Naive thymus-derived CD4-positive, alpha-beta T cell (primary cell): ENCODE measurements at regions not wholly inside any gene's neighbourhood (a gene's known extent, or its start where the extent isn't known, plus 50 kb on each side); places are given as distances from the start of the nearest gene placed in this dataset.
"Not testable (repeated sequence)": the region's sequence is repeated elsewhere in the genome, so short reads cannot be mapped to it uniquely, and the experiment has no call there.

Experiments used
- ATAC-seq: fragments of 150-1000 bp; cut with Tn5 transposase; 2 replicates; pipeline ENCODE4 v1.10.0; 2021; ENCODE audit warnings: mild to moderate bottlenecking, moderate library complexity
- CTCF ChIA-PET: fragments of 350-600 bp; sonication (Branson Sonifier 250); formaldehyde crosslinking; loops from one replicate; lab custom pipeline; 2021; ENCODE audit warnings: antibody characterized with exemption; lab: Charles Lee
- POLR2A ChIA-PET: fragments of 350-600 bp; sonication (Branson Sonifier 250); formaldehyde crosslinking; loops from one replicate; lab custom pipeline; 2021; ENCODE audit warnings: antibody characterized with exemption, inconsistent platforms; lab: Charles Lee
- DNase-seq, 9 donors: peaks; one replicate each; pipeline versions ENCODE4 v3.0.0 to v3.0.0-alpha.2; 2020 to 2022; ENCODE audit warnings: mixed read lengths in 1 of 9
- H3K27ac ChIP-seq: one replicate; pipeline ENCODE4 v1.7.0; 2013; ENCODE audit warnings: mild to moderate bottlenecking, low read depth, low read length, moderate library complexity
- H3K27me3 ChIP-seq, 2 donors: one replicate each; pipeline ENCODE4 v1.7.0; 2013; ENCODE audit warnings: low read length in 2 of 2, mild to moderate bottlenecking in 2 of 2, moderate library complexity in 2 of 2; ENCODE audit not compliant: control insufficient read depth in 2 of 2, insufficient read depth in 2 of 2
- H3K36me3 ChIP-seq, 3 experiments: 1 replicate in 2 of 3; 2 replicates in 1 of 3; pipeline ENCODE4 v1.7.0; 2013; ENCODE audit warnings: low read length in 3 of 3, mild to moderate bottlenecking in 3 of 3, moderate library complexity in 1 of 3; ENCODE audit not compliant: insufficient read depth in 3 of 3, control insufficient read depth in 2 of 3
- H3K4me1 ChIP-seq, 2 donors: one replicate each; pipeline ENCODE4 v1.7.0; 2013; ENCODE audit warnings: low read length in 2 of 2, mild to moderate bottlenecking in 2 of 2, moderate library complexity in 1 of 2; ENCODE audit not compliant: control insufficient read depth in 2 of 2, insufficient read depth in 2 of 2
- H3K4me3 ChIP-seq: 2 replicates; pipeline ENCODE4 v1.7.0; 2013; ENCODE audit warnings: mild to moderate bottlenecking, low read length
- H3K9me3 ChIP-seq, 3 experiments: 1 replicate in 2 of 3; 2 replicates in 1 of 3; pipeline ENCODE4 v1.7.0; 2013; ENCODE audit warnings: low read length in 3 of 3; ENCODE audit not compliant: control insufficient read depth in 2 of 3
- H3K27ac Mint-ChIP-seq, 9 donors: one replicate each; pipeline ENCODE4 v1.8.0; 2020 to 2022; ENCODE audit warnings: mixed read lengths in 9 of 9, mild to moderate bottlenecking in 8 of 9, moderate library complexity in 5 of 9, inconsistent platforms in 2 of 9
- H3K27me3 Mint-ChIP-seq, 5 donors: one replicate each; pipeline ENCODE4 v1.8.0; 2021 to 2022; ENCODE audit warnings: mixed read lengths in 5 of 5, mild to moderate bottlenecking in 1 of 5
- H3K36me3 Mint-ChIP-seq, 5 donors: one replicate each; pipeline ENCODE4 v1.8.0; 2020 to 2022; ENCODE audit warnings: mixed read lengths in 5 of 5, mild to moderate bottlenecking in 3 of 5, inconsistent platforms in 1 of 5
- H3K4me1 Mint-ChIP-seq, 7 donors: one replicate each; pipeline ENCODE4 v1.8.0; 2020 to 2022; ENCODE audit warnings: mixed read lengths in 7 of 7, mild to moderate bottlenecking in 3 of 7, inconsistent platforms in 1 of 7
- H3K4me3 Mint-ChIP-seq, 10 donors: one replicate each; pipeline ENCODE4 v1.8.0; 2020 to 2022; ENCODE audit warnings: mild to moderate bottlenecking in 10 of 10, mixed read lengths in 10 of 10, moderate library complexity in 6 of 10, inconsistent platforms in 2 of 10
- H3K9me3 Mint-ChIP-seq, 11 donors: one replicate each; pipeline ENCODE4 v1.8.0; 2020 to 2022; ENCODE audit warnings: mixed read lengths in 11 of 11, mild to moderate bottlenecking in 4 of 11, inconsistent platforms in 1 of 11, moderate library complexity in 1 of 11
- intact Hi-C, 2 donors: fragments of 100-400 bp; cut with micrococcal nuclease; formaldehyde crosslinking; loops; one replicate each; pipeline ENCODE4 v1.15.1; 2023

DNA sequence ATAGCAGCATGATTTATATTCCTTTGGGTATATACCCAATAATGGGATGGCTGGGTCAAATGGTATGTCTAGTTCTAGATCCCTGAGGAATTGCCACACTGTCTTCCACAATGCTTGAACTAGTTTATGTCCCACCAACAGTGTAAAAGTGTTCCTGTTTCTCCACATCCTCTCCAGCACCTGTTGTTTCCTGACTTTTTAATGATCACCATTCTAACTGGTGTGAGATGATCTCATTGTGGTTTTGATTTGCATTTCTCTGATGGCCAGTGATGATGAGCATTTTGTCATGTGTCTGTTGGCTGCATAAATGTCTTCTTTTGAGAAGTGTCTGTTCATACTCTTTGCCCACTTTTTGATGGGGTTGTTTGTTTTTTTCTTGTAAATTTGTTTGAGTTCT, 54.0 kb upstream of the GPR89A start:
- H3K4me3 Mint-ChIP-seq, H3K36me3 Mint-ChIP-seq, H3K27ac ChIP-seq, H3K4me1 Mint-ChIP-seq, H3K27ac Mint-ChIP-seq, CTCF ChIA-PET, H3K27me3 ChIP-seq, DNase-seq, H3K9me3 ChIP-seq, H3K36me3 ChIP-seq, POLR2A ChIA-PET, intact Hi-C loops, H3K4me3 ChIP-seq, ATAC-seq, H3K4me1 ChIP-seq: not testable (repeated sequence)
- H3K9me3 Mint-ChIP-seq: peaks cover 2 to 35% (median 15%) of the 10 kb centered on the region in 11 donors
- H3K27me3 Mint-ChIP-seq: peaks cover 35 to 51% (median 43%) of the 10 kb centered on the region in 5 donors

DNA sequence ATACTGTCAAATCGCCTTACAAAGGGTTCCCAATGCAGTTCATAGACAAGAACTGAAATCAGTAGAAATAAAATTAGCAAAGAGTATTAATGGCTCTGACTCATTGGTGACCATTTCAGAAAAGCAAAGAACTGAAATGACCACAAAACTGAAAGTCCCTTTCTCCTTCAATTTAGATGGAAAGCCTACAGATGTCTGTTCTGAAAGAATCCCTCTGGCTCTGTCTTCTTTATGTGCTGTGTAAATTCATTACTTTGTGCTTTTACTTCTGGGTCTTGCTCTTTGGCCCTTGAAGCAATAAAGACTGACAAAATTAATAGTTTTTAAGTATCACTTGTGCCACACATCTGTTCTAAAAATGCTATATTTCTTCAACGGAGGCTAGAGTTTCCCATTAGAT, 62.7 kb upstream of the GPR89A start:
- no peak overlapping the region for H3K27ac Mint-ChIP-seq
- DNase-seq (no peak), ATAC-seq (no peak)
- ChIA-PET POLR2A (no interaction called here), CTCF (no interaction called here)
- peaks cover 25 to 40% (median 31%) of the 10 kb centered on the region in 5 donors for H3K27me3 Mint-ChIP-seq
- no peaks in the 10 kb centered on the region for H3K36me3 Mint-ChIP-seq
- no peak overlapping the region for H3K4me3 ChIP-seq
- H3K9me3 ChIP-seq: no peaks in the 10 kb centered on the region
- H3K36me3 ChIP-seq: no peaks in the 10 kb centered on the region
- H3K4me3 Mint-ChIP-seq: no peak overlapping the region
- H3K4me1 Mint-ChIP-seq: no peaks in the 10 kb centered on the region
- H3K27ac ChIP-seq: no peak overlapping the region
- no peaks in the 10 kb centered on the region for H3K27me3 ChIP-seq
- peaks cover 0 to 2% (median 0%) of the 10 kb centered on the region in 11 donors for H3K9me3 Mint-ChIP-seq
- intact Hi-C loops: no loop called here
- no peaks in the 10 kb centered on the region for H3K4me1 ChIP-seq

DNA sequence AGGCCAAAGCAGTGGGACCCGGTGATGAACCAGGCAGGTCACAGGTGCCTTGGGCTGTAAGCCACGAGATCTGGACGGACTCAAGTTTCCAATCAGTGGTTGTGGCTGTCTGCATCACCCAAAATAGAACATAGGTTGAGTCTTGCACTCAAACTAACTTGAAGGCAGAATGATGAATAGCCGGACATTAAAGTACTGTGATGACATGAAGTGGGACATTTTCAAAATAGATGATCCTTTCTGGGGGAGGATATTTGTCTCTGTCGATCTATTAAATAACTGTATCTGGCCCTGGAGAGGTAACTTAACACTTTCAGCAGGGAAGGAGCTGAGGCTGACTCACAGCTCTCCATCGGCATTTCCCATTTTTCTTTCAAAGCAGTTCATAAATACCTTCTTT, 66.1 kb upstream of the GPR89A start:
- peaks cover 35 to 52% (median 38%) of the 10 kb centered on the region in 5 donors for H3K27me3 Mint-ChIP-seq
- H3K9me3 Mint-ChIP-seq, DNase-seq: not testable (repeated sequence)

DNA sequence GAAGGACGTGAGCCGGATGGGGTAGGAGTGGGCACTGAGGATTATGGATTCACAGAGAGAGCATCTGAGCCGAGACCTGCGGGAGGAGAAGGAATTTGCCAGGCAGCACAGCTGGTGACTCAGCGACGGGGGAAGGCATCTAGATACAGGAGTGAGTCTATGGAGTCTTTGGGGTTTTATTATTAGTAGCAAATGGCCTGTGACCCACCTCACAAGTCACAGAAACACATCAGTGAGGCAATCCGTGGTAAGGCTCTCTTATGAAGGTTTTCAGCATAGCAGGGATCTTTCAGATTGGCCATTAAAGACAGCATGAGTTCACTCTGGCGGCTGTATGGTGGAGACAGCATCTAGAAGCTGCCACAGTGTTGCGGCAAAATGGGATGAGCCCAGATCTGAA, 66.5 kb upstream of the GPR89A start:
- H3K4me1 Mint-ChIP-seq, H3K9me3 Mint-ChIP-seq, intact Hi-C loops, H3K36me3 Mint-ChIP-seq, H3K36me3 ChIP-seq, H3K4me3 Mint-ChIP-seq, H3K27me3 ChIP-seq, H3K4me1 ChIP-seq, ATAC-seq, H3K9me3 ChIP-seq, DNase-seq, POLR2A ChIA-PET, CTCF ChIA-PET, H3K27ac Mint-ChIP-seq, H3K27ac ChIP-seq, H3K4me3 ChIP-seq: not testable (repeated sequence)
- peaks cover 35 to 56% (median 38%) of the 10 kb centered on the region in 5 donors for H3K27me3 Mint-ChIP-seq

More for the DNA sequence above, 66.1 kb upstream of the GPR89A start:
- H3K27me3 ChIP-seq, H3K36me3 Mint-ChIP-seq, H3K9me3 ChIP-seq, H3K27ac ChIP-seq, H3K36me3 ChIP-seq, CTCF ChIA-PET, POLR2A ChIA-PET, H3K4me1 Mint-ChIP-seq, H3K27ac Mint-ChIP-seq, H3K4me3 Mint-ChIP-seq, H3K4me3 ChIP-seq, intact Hi-C loops, ATAC-seq, H3K4me1 ChIP-seq: not testable (repeated sequence)

DNA sequence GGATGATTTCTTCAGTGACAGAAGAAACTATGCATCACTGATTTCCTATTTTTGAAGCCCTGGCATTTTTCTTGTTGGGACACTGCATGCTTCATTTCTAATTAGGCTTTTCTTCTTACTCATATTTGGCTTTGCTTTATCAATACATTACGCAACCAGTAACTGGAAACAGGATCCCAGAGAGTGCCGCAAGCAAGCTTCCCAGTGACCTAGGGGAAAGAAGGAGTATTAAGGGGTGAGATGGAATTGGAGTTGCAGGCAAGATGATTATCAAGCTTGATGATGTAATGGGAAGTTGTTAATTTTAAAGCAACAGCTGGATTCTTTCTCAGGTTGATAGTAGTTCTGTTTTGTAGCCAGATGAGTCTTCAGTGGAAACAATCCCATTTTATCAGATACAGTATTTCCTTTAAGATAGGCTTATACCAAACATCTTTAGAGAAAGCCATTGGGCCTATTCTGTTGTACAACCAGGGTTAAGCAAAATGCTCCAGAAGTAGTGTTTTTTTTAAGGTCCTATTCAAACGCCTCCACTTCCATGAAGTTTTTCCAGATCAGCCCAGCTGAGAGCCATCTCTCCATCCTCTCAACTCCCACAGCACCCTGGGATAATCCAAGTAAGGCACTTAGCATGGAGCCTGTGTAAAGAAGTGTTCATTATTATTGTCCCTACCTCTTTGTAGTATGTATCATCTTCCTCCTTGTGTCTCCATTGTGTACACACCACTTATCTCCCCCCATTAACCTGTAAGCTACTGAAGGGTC, 69.5 kb upstream of the GPR89A start:
- H3K27me3 Mint-ChIP-seq: peaks cover 26 to 45% (median 36%) of the 10 kb centered on the region in 5 donors
- H3K27ac ChIP-seq, ATAC-seq, H3K36me3 Mint-ChIP-seq, H3K4me1 ChIP-seq, POLR2A ChIA-PET, H3K36me3 ChIP-seq, H3K9me3 ChIP-seq, H3K4me3 Mint-ChIP-seq, H3K27ac Mint-ChIP-seq, H3K9me3 Mint-ChIP-seq, H3K4me3 ChIP-seq, H3K4me1 Mint-ChIP-seq, DNase-seq, H3K27me3 ChIP-seq, intact Hi-C loops, CTCF ChIA-PET: not testable (repeated sequence)

DNA sequence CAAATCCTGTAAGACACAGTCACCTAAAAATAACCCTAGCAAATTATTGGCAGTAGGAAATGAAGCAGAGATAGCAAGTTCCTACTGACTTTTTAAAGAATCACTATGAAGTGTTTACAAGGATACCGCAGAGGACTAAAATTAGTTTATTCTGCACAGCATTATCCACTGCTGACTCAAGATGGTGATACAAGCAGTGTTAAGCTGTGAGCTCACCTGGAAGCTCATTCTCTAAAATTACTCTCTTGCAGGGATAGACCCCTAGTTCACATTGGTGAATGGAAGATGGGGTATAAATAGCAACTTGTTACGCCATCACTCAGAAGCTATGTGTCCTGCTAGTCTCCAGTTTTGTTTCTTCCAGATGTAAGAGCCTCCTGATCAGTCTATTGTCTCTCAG, 70.8 kb upstream of the GPR89A start:
- intact Hi-C loops, CTCF ChIA-PET, H3K4me1 ChIP-seq, H3K36me3 ChIP-seq, H3K4me3 Mint-ChIP-seq, H3K4me3 ChIP-seq, H3K27ac ChIP-seq, DNase-seq, H3K4me1 Mint-ChIP-seq, H3K9me3 ChIP-seq, H3K27me3 ChIP-seq, H3K36me3 Mint-ChIP-seq, H3K27ac Mint-ChIP-seq, POLR2A ChIA-PET, H3K9me3 Mint-ChIP-seq, ATAC-seq: not testable (repeated sequence)
- peaks cover 21 to 37% (median 30%) of the 10 kb centered on the region in 5 donors for H3K27me3 Mint-ChIP-seq

DNA sequence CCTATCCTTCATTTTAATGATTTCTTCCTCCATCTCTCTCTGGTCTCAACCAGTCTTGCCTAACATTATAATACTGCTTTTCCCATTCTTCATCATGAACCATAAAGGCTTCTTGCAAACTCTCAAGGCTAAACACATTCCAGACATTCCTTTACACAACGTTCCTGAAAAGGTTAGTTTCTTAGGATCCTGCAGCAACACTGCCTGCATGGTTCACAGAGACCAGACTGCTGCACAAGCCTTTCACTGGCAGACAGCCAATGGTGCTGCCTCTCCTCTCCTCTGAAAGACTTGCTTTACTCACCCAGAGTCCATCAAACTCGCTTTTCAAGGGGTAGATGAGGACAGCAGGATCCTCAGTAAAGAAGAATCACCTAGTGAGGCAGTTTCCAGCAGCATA, 72.3 kb upstream of the GPR89A start:
- H3K9me3 ChIP-seq, H3K4me1 Mint-ChIP-seq, H3K4me3 ChIP-seq, intact Hi-C loops, H3K27me3 ChIP-seq, DNase-seq, H3K36me3 ChIP-seq, ATAC-seq, H3K9me3 Mint-ChIP-seq, H3K27ac ChIP-seq, H3K36me3 Mint-ChIP-seq, CTCF ChIA-PET, POLR2A ChIA-PET, H3K4me3 Mint-ChIP-seq, H3K27ac Mint-ChIP-seq, H3K4me1 ChIP-seq: not testable (repeated sequence)
- H3K27me3 Mint-ChIP-seq: peaks cover 13 to 30% (median 23%) of the 10 kb centered on the region in 5 donors
